ENCODE measurements at regions not wholly inside any gene's neighbourhood (a gene's known extent, or its start where the extent isn't known, plus 50 kb on each side); places are given as distances from the start of the nearest gene placed in this dataset.

DNA sequence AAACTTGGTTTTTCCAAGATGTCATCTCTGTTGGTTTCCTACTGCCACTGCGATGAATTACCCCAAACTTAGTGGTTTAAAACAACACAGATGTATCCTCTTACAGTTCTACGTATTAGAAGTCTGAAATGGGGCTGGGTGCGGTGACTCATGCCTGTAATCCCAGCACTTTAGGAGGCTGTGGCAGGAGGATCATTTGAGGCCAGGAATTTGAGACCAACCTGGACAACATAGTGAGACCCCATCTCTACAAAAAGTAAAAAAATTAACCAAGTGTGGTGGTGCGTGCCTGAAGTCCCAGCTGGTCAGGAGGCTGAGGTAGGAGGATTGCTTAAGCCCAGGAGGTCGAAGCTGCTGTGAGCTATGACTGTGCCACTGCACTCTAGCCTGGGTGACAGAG lies 57.2 kb upstream of the GRHL3 start (continued):
- TF ChIP-seq, protein P1, sequence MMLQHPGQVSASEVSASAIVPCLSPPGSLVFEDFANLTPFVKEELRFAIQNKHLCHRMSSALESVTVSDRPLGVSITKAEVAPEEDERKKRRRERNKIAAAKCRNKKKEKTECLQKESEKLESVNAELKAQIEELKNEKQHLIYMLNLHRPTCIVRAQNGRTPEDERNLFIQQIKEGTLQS (IDR thresholded peaks at IDR 0.05; ENCODE audit: insufficient read depth, low read depth, low read length), result no peak
- TF ChIP-seq SRF (IDR thresholded peaks at IDR 0.05; ENCODE audit: low read depth, low read length) (no peak), GABPA (IDR thresholded peaks at IDR 0.05; ENCODE audit: borderline replicate concordance, insufficient read depth, low read length) (no peak)

Data from H1 (cell line).